Left lung (tissue), 4 donors: ENCODE measurements at regions not wholly inside any gene's neighbourhood (a gene's known extent, or its start where the extent isn't known, plus 50 kb on each side); places are given as distances from the start of the nearest gene placed in this dataset.

ENCODE experiments used
- ATAC-seq: fragments of 200-7000 bp; cut with Tn5 transposase; one replicate; pipeline ENCODE4 v1.9.1; 2020; ENCODE audit warnings: moderate library complexity
- DNase-seq, 4 donors: peaks; one replicate each; pipeline ENCODE4 v3.0.0-alpha.2; 2013 to 2020
- H3K27ac ChIP-seq, 2 donors: fragments of 200-600 bp; sonication (generic) in 1 of 2; one replicate each; pipeline versions ENCODE4 v1.5.0 to v1.8.0; 2020 to 2021
- H3K27me3 ChIP-seq, 2 donors: fragments of 200-600 bp; sonication (generic) in 1 of 2; one replicate each; pipeline versions ENCODE4 v1.5.0 to v1.8.0; 2020 to 2021
- H3K36me3 ChIP-seq, 2 donors: fragments of 200-600 bp; sonication (generic) in 1 of 2; one replicate each; pipeline versions ENCODE4 v1.5.0 to v1.8.0; 2020 to 2021
- H3K4me1 ChIP-seq, 2 donors: fragments of 200-600 bp; one replicate each; pipeline ENCODE4 v1.8.0; 2021
- H3K4me3 ChIP-seq, 2 donors: fragments of 200-600 bp; sonication (generic) in 1 of 2; one replicate each; pipeline versions ENCODE4 v1.5.0 to v1.8.0; 2020 to 2021; ENCODE audit warnings: mild to moderate bottlenecking in 1 of 2
- H3K9me3 ChIP-seq, 2 donors: fragments of 200-600 bp; sonication (generic) in 1 of 2; one replicate each; pipeline versions ENCODE4 v1.5.0 to v1.8.0; 2020 to 2021
- CTCF ChIP-seq, 2 donors: fragments of 200-600 bp; sonication (generic) in 1 of 2; IDR thresholded peaks; one replicate each; pipeline versions ENCODE4 v1.5.0 to v1.8.0; 2021; ENCODE audit warnings: antibody characterized with exemption in 2 of 2
- intact Hi-C, 2 donors: fragments of 100-400 bp; cut with DNase I; formaldehyde crosslinking; loops; one replicate each; pipeline versions ENCODE4 v1.11.2 to v1.14.2; 2022
- donor health status: DM: no; HTN: yes; CAD: no.
- donor health status: DM: no; HTN: no; CAD: no.

- Histone ChIP-seq H3K27ac (no peak overlapping the region), H3K36me3 (no peaks in the 10 kb centered on the region), H3K27me3 (peaks cover 0 to 25% of the 10 kb centered on the region in 2 donors), H3K4me1 (no peaks in the 10 kb centered on the region), H3K9me3 (no peaks in the 10 kb centered on the region), H3K4me3 (no peak overlapping the region)
- TF ChIP-seq CTCF (IDR thresholded peaks at IDR 0.05) = no peak
- ATAC-seq = no peak
- intact Hi-C loops = no loop called here
- DNase-seq = no peak
Observed at GRCh38 chr12:125311050-125311449, 245.8 kb downstream of the AACS start.

DNA sequence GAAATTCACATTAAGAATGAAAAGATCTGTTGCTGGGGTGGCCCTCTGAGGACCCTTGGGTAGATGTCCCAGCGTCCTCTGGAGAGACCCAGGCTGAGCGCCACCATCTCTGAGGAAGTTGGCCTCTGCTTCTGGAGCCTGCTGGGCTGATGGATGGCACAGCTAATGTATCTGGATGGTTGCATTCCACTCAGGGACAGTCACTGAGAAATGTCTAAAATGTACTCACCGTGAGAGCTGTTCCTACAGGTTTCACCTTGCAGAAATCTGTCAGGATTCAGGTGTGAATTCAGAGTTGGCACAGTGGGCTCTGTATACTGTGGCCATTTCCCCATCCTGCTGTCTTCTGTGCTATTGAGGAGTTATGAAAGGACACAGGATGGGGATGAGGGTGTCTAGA, 247.2 kb downstream of the AACS start:
- intact Hi-C loops = no loop called here
- Histone ChIP-seq H3K9me3 (no peaks in the 10 kb centered on the region), H3K27me3 (peaks cover 0 to 33% of the 10 kb centered on the region in 2 donors), H3K4me1 (no peaks in the 10 kb centered on the region), H3K36me3 (no peaks in the 10 kb centered on the region), H3K4me3 (no peak overlapping the region), H3K27ac (no peak overlapping the region)
- ATAC-seq = no peak
- no peak for DNase-seq
- no peak for TF ChIP-seq CTCF (IDR thresholded peaks at IDR 0.05)

DNA sequence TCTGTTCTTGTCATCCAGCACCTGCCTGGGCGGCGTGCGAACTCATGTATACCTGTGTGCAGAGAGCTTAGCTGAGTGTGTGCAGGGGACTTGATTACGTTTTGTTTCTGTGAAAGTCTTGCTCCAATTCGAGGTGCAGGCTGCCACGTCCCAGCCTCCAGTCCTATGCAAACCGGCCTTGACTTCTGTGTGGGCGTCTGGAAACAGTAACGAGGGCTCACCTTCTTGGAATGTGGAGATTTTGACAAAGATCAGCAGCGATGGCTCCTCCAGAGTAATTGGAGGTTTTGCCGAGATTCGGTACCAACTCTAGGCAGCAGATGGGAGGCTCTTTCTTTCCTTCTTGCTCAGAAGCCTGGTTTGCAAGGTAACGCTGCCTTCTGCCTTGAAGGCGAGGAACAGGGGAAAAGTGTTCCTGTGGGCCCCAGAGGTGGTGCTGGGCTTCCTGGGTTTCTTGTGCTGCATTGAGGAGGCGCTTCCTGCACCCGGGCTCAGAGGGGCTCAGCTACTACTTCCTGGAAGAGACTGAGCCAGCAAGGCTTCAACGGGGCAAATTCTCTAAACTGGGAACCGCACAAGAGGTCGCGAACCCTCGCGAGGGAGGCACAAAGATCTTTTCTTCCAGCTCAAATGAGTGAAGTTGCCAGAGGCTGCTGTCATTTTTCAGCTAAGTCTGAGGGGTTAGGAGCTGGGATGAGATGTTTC, 249.0 kb downstream of the AACS start:
- ATAC-seq = no peak

DNA sequence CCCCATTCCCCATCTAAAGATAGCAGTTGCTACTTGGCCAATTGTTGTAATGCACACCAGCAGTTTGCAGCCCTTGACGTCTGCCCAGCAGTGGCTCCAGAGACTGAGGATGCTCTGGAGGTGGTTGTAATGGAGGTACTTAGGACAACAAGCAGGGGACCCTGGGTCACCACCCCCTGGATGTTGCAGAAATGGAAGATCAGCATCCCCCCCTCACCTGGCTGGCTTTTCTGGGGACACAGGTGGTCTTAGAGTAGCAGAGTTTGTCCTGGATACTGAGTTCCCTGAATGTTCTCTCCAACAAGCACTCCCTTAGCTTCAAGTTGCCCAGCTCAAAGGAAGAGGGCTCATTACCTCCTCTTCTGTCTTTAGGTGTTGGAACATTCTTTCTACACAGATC, 250.5 kb downstream of the AACS start:
- intact Hi-C loops = no loop called here
- no peaks in the 10 kb centered on the region for H3K36me3 ChIP-seq
- ATAC-seq (no peak), DNase-seq (no peak)
- no peak overlapping the region for H3K4me3 ChIP-seq
- no peak for TF ChIP-seq CTCF (IDR thresholded peaks at IDR 0.05)
- H3K27me3 ChIP-seq = peaks cover 0 to 33% of the 10 kb centered on the region in 2 donors
- no peak overlapping the region for H3K27ac ChIP-seq
- no peaks in the 10 kb centered on the region for H3K9me3 ChIP-seq
- H3K4me1 ChIP-seq = no peaks in the 10 kb centered on the region

More for the DNA sequence above, 249.0 kb downstream of the AACS start:
- H3K4me3 ChIP-seq = no peak overlapping the region
- H3K4me1 ChIP-seq = no peaks in the 10 kb centered on the region
- H3K9me3 ChIP-seq = no peaks in the 10 kb centered on the region
- intact Hi-C loops = no loop called here
- H3K27me3 ChIP-seq = peaks cover 0 to 33% of the 10 kb centered on the region in 2 donors
- no peak for TF ChIP-seq CTCF (IDR thresholded peaks at IDR 0.05)
- DNase-seq = no peak
- H3K36me3 ChIP-seq = no peaks in the 10 kb centered on the region
- no peak overlapping the region for H3K27ac ChIP-seq

GRCh38 chr12:125320177-125320576, 254.9 kb downstream of the AACS start:
- no peaks in the 10 kb centered on the region for H3K36me3 ChIP-seq
- intact Hi-C loops = no loop called here
- TF ChIP-seq CTCF (IDR thresholded peaks at IDR 0.05) = no peak

More at GRCh38 chr12:125320177-125320576, 254.9 kb downstream of the AACS start:
- DNase-seq (no peak), ATAC-seq (no peak)
- Histone ChIP-seq H3K4me1 (no peaks in the 10 kb centered on the region), H3K4me3 (no peak overlapping the region), H3K9me3 (no peaks in the 10 kb centered on the region), H3K27ac (no peak overlapping the region), H3K27me3 (peaks cover 0 to 17% of the 10 kb centered on the region in 2 donors)
